ENCODE measurements at regions not wholly inside any gene's neighbourhood (a gene's known extent, or its start where the extent isn't known, plus 50 kb on each side); places are given as distances from the start of the nearest gene placed in this dataset.

DNA sequence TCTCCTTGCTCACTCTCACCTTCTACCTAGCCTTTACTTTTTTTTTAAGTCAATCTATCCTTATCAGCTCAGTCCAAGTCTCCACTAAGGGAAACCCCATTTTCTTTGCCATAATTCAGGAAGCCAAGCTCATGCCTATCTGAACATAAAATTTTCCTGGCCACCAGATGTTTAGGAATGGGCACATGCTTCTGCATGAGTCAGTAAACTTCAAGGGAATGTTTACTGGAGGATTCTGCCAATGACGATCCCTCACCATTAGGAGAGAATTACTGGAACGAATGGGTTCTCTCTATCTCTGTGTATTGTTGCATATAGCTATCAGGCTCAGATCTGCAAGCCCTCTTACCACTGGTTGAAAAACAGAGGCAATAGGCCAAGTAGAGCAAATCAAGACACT, 731.7 kb upstream of the ZNF804A start:
- no peak for DNase-seq (ENCODE audit: low read depth, low spot score)
- Histone ChIP-seq H3K9me3 (ENCODE audit: low read depth, low read length) (no peaks in the 10 kb centered on the region), H3K36me3 (ENCODE audit: insufficient read depth, low read length) (no peaks in the 10 kb centered on the region), H3K4me3 (no peak overlapping the region), H3K27ac (no peak overlapping the region), H3K9ac (ENCODE audit: insufficient read length) (no peak overlapping the region)
- TF ChIP-seq EZH2 (IDR thresholded peaks at IDR 0.05) (no peak), POLR2AphosphoS5 (IDR thresholded peaks at IDR 0.05; ENCODE audit: borderline replicate concordance, low read depth, low read length) (no peak), FOXP2 (optimal IDR thresholded peaks at IDR 0.05; ENCODE audit: control extremely low read depth, extremely low read length, insufficient read depth) (no peak)

DNA sequence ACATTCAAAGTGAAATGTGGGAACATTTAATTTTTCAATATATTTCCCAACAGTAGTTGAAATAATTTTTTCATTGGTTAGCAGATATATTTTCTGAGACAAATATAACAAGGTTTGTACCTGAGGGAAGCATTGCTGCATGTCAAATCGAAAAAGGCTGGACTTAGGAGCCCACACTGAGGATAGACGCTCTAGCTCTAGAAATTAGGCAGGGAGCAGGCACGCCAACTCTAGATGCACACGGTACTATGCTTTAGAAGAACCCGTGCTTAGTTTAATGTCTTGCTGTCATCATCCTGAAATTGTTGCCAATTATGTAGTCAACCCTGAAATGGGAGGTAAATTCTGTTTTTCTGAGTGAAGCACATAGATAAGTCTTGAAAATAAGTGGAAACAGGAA, 731.1 kb upstream of the ZNF804A start:
- no peaks in the 10 kb centered on the region for H3K36me3 ChIP-seq (ENCODE audit: insufficient read depth, low read length)
- no peak for TF ChIP-seq EZH2 (IDR thresholded peaks at IDR 0.05)
- TF ChIP-seq FOXP2 (optimal IDR thresholded peaks at IDR 0.05; ENCODE audit: control extremely low read depth, extremely low read length, insufficient read depth) = no peak
- TF ChIP-seq POLR2AphosphoS5 (IDR thresholded peaks at IDR 0.05; ENCODE audit: borderline replicate concordance, low read depth, low read length) = no peak
- no peak overlapping the region for H3K27ac ChIP-seq
- no peaks in the 10 kb centered on the region for H3K9me3 ChIP-seq (ENCODE audit: low read depth, low read length)
- no peak overlapping the region for H3K9ac ChIP-seq (ENCODE audit: insufficient read length)
- DNase-seq (ENCODE audit: low read depth, low spot score) = no peak
- no peak overlapping the region for H3K4me3 ChIP-seq

DNA sequence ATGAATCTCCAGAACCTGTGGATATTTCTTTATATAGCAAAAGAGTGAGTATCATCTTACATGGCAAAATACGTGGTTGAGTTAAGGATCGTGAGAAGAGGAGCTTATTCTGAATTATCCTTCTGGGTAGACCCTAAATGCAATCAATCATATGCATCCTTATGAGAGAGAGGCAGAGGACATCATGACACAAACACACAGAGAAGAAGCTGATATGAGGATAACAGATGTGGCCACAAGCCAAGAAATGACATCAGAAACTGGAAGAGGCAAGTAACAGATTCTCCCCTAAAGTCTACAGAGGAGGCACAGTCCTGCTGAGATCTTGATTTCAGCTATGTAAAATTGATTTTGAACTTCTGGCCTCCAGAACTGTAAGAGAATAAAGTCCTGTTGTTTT, 730.2 kb upstream of the ZNF804A start:
- H3K9ac ChIP-seq (ENCODE audit: insufficient read length) = no peak overlapping the region
- H3K4me3 ChIP-seq = peak overlapping the region; percentile 20; the same call in 1 of the 2 replicates
- H3K27ac ChIP-seq = no peak overlapping the region
- DNase-seq (ENCODE audit: low read depth, low spot score) = no peak
- H3K36me3 ChIP-seq (ENCODE audit: insufficient read depth, low read length) = no peaks in the 10 kb centered on the region
- H3K9me3 ChIP-seq (ENCODE audit: low read depth, low read length) = no peaks in the 10 kb centered on the region
- no peak for TF ChIP-seq POLR2AphosphoS5 (IDR thresholded peaks at IDR 0.05; ENCODE audit: borderline replicate concordance, low read depth, low read length)
- no peak for TF ChIP-seq EZH2 (IDR thresholded peaks at IDR 0.05)
- no peak for TF ChIP-seq FOXP2 (optimal IDR thresholded peaks at IDR 0.05; ENCODE audit: control extremely low read depth, extremely low read length, insufficient read depth)

DNA sequence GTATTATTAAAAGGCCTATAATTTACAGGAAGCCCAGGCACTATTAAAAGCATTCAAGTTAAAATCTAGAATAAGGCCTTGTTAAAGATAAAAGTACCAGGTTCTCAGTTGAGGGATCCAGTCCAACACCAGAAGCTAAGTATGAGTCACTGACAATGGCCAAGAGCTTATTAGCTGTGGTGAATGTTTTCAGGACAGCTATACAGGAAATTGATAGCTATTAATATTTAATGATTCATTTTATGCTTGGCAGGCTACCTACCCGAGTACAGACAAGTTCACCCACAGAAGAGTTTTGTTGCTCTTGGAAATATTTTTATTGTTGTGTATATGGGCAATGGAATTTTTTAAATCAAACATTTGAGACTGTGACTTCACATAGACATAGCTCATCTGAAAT, 729.6 kb upstream of the ZNF804A start:
- H3K9me3 ChIP-seq (ENCODE audit: low read depth, low read length) = no peaks in the 10 kb centered on the region
- H3K27ac ChIP-seq = no peak overlapping the region
- H3K36me3 ChIP-seq (ENCODE audit: insufficient read depth, low read length) = no peaks in the 10 kb centered on the region
- TF ChIP-seq FOXP2 (optimal IDR thresholded peaks at IDR 0.05; ENCODE audit: control extremely low read depth, extremely low read length, insufficient read depth) (no peak), POLR2AphosphoS5 (IDR thresholded peaks at IDR 0.05; ENCODE audit: borderline replicate concordance, low read depth, low read length) (no peak)
- peak overlapping the region; percentile 20; the same call in 1 of the 2 replicates for H3K4me3 ChIP-seq
- peak; percentile 37 for DNase-seq (ENCODE audit: low read depth, low spot score)
- no peak overlapping the region for H3K9ac ChIP-seq (ENCODE audit: insufficient read length)

DNA sequence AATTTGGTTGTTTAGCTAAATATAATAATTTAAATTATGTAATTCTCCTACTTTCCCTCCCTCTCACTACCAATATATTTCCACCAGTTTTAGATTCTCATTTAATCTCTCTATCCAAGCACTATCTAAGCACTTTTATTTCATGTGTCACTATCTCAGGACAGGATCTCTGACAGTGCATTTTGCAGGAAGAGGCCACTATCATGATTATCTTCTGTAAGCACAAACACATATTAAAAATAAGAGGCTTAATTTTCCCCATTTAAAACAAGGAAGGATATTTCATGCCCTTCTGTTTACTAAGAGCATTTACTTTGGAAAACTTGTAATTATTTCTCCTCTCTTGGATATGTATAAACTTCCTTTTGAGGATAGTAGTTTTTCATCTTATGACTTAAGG, 726.2 kb upstream of the ZNF804A start:
- DNase-seq (ENCODE audit: low read depth, low spot score) = no peak
- Histone ChIP-seq H3K9me3 (ENCODE audit: low read depth, low read length) (no peaks in the 10 kb centered on the region), H3K27ac (no peak overlapping the region), H3K4me3 (no peak overlapping the region), H3K9ac (ENCODE audit: insufficient read length) (no peak overlapping the region), H3K36me3 (ENCODE audit: insufficient read depth, low read length) (no peaks in the 10 kb centered on the region)
- no peak for TF ChIP-seq POLR2AphosphoS5 (IDR thresholded peaks at IDR 0.05; ENCODE audit: borderline replicate concordance, low read depth, low read length)
- no peak for TF ChIP-seq FOXP2 (optimal IDR thresholded peaks at IDR 0.05; ENCODE audit: control extremely low read depth, extremely low read length, insufficient read depth)
- no peak for TF ChIP-seq EZH2 (IDR thresholded peaks at IDR 0.05)

DNA sequence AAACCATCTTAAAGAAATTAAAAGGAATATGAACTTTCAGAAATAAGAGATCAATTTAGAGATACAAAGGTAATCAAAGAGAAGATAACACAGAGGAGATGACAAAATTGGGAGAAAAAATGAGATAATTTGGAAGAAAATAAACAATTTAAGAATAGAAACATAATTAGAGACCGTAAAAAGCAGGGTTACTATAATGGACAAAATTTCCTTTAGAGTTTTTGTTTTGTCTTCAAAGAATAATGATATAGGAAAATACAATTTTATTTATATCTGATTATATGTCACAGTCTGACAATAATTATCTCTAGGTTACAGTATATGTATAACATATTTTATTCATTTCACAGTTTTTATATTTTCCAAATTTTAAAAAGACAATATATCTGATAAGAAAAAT, 716.4 kb upstream of the ZNF804A start:
- Histone ChIP-seq H3K36me3 (ENCODE audit: insufficient read depth, low read length) (no peaks in the 10 kb centered on the region), H3K9ac (ENCODE audit: insufficient read length) (no peak overlapping the region), H3K9me3 (ENCODE audit: low read depth, low read length) (no peaks in the 10 kb centered on the region; the same call in 1 of the 2 replicates), H3K27ac (no peak overlapping the region), H3K4me3 (no peak overlapping the region)
- TF ChIP-seq POLR2AphosphoS5 (IDR thresholded peaks at IDR 0.05; ENCODE audit: borderline replicate concordance, low read depth, low read length) = no peak
- no peak for TF ChIP-seq EZH2 (IDR thresholded peaks at IDR 0.05)
- TF ChIP-seq FOXP2 (optimal IDR thresholded peaks at IDR 0.05; ENCODE audit: control extremely low read depth, extremely low read length, insufficient read depth) = no peak
- no peak for DNase-seq (ENCODE audit: low read depth, low spot score)

DNA sequence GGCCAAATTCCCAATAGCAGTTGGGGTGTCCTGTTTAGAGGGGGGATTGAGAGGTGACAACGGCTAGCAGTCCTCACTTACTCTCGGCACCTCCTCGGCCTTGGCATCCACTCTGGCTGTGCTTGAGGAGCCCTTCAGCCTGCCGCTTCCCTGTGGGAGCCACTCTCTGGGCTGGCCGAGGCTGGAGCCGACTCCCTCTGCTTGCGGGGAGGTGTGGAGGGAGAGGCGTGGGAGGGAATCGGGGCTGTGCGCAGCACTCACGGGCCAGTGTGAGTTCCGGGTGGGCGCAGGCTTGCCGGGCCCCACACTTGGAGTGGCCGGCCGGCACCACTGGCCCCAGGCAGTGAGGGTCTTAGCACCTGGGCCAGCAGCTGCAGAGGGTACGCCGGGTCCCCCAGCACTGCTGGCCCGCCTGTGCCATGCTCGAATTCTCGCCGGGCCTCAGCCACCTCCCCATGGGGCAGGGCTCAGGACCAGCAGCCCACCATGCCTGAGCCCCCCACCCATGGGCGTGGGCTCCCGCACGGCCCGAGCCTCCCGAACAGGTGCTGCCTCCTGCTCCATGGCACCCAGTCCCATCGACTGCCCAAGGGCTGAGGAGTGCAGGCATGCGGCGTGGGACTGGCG, 705.9 kb upstream of the ZNF804A start:
- Histone ChIP-seq H3K27ac (no peak overlapping the region), H3K9me3 (ENCODE audit: low read depth, low read length) (no peaks in the 10 kb centered on the region), H3K36me3 (ENCODE audit: insufficient read depth, low read length) (no peaks in the 10 kb centered on the region), H3K4me3 (no peak overlapping the region), H3K9ac (ENCODE audit: insufficient read length) (no peak overlapping the region)
- DNase-seq (ENCODE audit: low read depth, low spot score) = no peak
- TF ChIP-seq POLR2AphosphoS5 (IDR thresholded peaks at IDR 0.05; ENCODE audit: borderline replicate concordance, low read depth, low read length) = no peak
- no peak for TF ChIP-seq EZH2 (IDR thresholded peaks at IDR 0.05)
- no peak for TF ChIP-seq FOXP2 (optimal IDR thresholded peaks at IDR 0.05; ENCODE audit: control extremely low read depth, extremely low read length, insufficient read depth)

DNA sequence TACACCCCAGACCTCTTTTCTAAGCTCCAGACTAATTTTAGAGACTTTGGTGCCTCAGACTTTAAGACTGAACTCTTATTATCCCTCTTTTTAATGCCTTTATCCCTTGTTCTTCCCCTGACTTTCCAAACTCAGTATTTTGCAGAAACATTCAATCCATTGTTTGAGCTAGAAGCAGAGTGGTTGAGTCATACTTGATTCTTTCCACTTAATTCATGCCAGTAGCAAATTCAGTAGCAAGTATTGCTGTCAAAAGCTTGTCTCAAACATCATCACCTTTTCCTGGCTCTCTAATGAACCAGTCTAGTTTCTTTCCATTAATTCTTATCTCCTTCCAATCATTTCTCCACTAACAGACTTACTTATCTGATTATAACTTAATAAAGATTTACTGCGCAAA, 699.7 kb upstream of the ZNF804A start:
- Histone ChIP-seq H3K36me3 (ENCODE audit: insufficient read depth, low read length) (no peaks in the 10 kb centered on the region), H3K27ac (no peak overlapping the region), H3K4me3 (no peak overlapping the region), H3K9me3 (ENCODE audit: low read depth, low read length) (no peaks in the 10 kb centered on the region), H3K9ac (ENCODE audit: insufficient read length) (no peak overlapping the region)
- no peak for TF ChIP-seq EZH2 (IDR thresholded peaks at IDR 0.05)
- TF ChIP-seq POLR2AphosphoS5 (IDR thresholded peaks at IDR 0.05; ENCODE audit: borderline replicate concordance, low read depth, low read length) = no peak
- TF ChIP-seq FOXP2 (optimal IDR thresholded peaks at IDR 0.05; ENCODE audit: control extremely low read depth, extremely low read length, insufficient read depth) = no peak
- no peak for DNase-seq (ENCODE audit: low read depth, low spot score)

DNA sequence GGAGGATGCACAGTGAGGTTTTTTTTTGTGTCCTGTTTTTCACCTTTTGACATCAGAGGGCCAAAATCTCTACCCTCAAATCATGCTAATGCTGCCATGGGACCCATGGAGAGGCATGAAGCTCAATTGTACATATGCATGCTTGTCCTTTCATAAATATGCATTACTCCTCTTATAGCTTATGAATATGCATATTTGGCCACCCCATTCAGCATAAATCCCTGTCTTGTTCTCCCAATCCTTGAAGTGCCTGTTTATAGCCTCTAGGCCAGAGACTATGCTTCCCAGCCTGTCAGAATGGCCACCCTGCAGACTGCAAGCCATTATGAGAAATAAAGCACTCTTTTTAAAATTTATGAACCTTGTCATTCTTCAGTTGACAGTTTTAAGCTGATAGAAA, 696.4 kb upstream of the ZNF804A start:
- no peak overlapping the region for H3K4me3 ChIP-seq
- DNase-seq (ENCODE audit: low read depth, low spot score) = no peak
- TF ChIP-seq POLR2AphosphoS5 (IDR thresholded peaks at IDR 0.05; ENCODE audit: borderline replicate concordance, low read depth, low read length) (no peak), FOXP2 (optimal IDR thresholded peaks at IDR 0.05; ENCODE audit: control extremely low read depth, extremely low read length, insufficient read depth) (no peak), EZH2 (IDR thresholded peaks at IDR 0.05) (no peak)
- H3K9me3 ChIP-seq (ENCODE audit: low read depth, low read length) = no peaks in the 10 kb centered on the region; the same call in 1 of the 2 replicates
- no peaks in the 10 kb centered on the region for H3K36me3 ChIP-seq (ENCODE audit: insufficient read depth, low read length)
- no peak overlapping the region for H3K27ac ChIP-seq
- no peak overlapping the region for H3K9ac ChIP-seq (ENCODE audit: insufficient read length)
